H9 (cell line): ENCODE measurements at regions not wholly inside any gene's neighbourhood (a gene's known extent, or its start where the extent isn't known, plus 50 kb on each side); places are given as distances from the start of the nearest gene placed in this dataset.

Source experiments
- DNase-seq: peaks from one replicate; pipeline ENCODE4 v3.0.0-alpha.2; 2017
- H2AFZ ChIP-seq: one replicate; pipeline ENCODE4 v1.6.1; 2013; ENCODE audit warnings: mild to moderate bottlenecking, low read length, control low read depth, moderate library complexity
- H2AK5ac ChIP-seq: 2 replicates; pipeline ENCODE4 v1.6.1; 2013; ENCODE audit warnings: low read length, control low read depth, mixed read lengths; ENCODE audit not compliant: insufficient read length
- H2BK120ac ChIP-seq: one replicate; pipeline ENCODE4 v1.6.1; 2013; ENCODE audit warnings: low read depth, mild to moderate bottlenecking, low read length, control low read depth, inconsistent platforms; ENCODE audit not compliant: poor library complexity, severe bottlenecking
- H2BK12ac ChIP-seq: 2 replicates; pipeline ENCODE4 v1.6.1; 2013; ENCODE audit warnings: low read length, control low read depth, mixed read lengths, low read depth; ENCODE audit not compliant: insufficient read length
- H2BK15ac ChIP-seq: 2 replicates; pipeline ENCODE4 v1.6.1; 2013; ENCODE audit warnings: low read depth, low read length, control low read depth
- H2BK20ac ChIP-seq: one replicate; pipeline ENCODE4 v1.6.1; 2013; ENCODE audit warnings: low read depth, mild to moderate bottlenecking, low read length, control low read depth, inconsistent platforms; ENCODE audit not compliant: poor library complexity, severe bottlenecking
- H2BK5ac ChIP-seq: 2 replicates; pipeline ENCODE4 v1.6.1; 2013; ENCODE audit warnings: low read length, control low read depth, mixed read lengths; ENCODE audit not compliant: insufficient read length
- H3K14ac ChIP-seq: 2 replicates; pipeline ENCODE4 v1.6.1; 2013; ENCODE audit warnings: low read length, control low read depth; ENCODE audit not compliant: insufficient read depth
- H3K18ac ChIP-seq: 2 replicates; pipeline ENCODE4 v1.6.1; 2013; ENCODE audit warnings: low read depth, mild to moderate bottlenecking, mixed read lengths, low read length, control low read depth; ENCODE audit not compliant: insufficient read length
- H3K23ac ChIP-seq: 2 replicates; pipeline ENCODE4 v1.6.1; 2013; ENCODE audit warnings: low read length, control low read depth, mixed read lengths, low read depth; ENCODE audit not compliant: insufficient read length
- H3K23me2 ChIP-seq: 2 replicates; pipeline ENCODE4 v1.6.1; 2013; ENCODE audit warnings: low read depth, mild to moderate bottlenecking, mixed read lengths, low read length, control low read depth; ENCODE audit not compliant: insufficient read length, poor library complexity, severe bottlenecking
- H3K27ac ChIP-seq: 2 replicates; pipeline ENCODE4 v1.5.1; 2013; ENCODE audit warnings: low read length, control low read depth, mixed read lengths, low read depth; ENCODE audit not compliant: insufficient read length
- H3K27me3 ChIP-seq: 2 replicates; pipeline ENCODE4 v1.6.1; 2013; ENCODE audit warnings: low read length, control low read depth, inconsistent platforms; ENCODE audit not compliant: insufficient read depth
- H3K4ac ChIP-seq: 2 replicates; pipeline ENCODE4 v1.6.1; 2013; ENCODE audit warnings: low read depth, mild to moderate bottlenecking, control low read depth, inconsistent platforms, low read length, moderate library complexity
- H3K4me1 ChIP-seq: 2 replicates; pipeline ENCODE4 v1.6.1; 2013; ENCODE audit warnings: low read length, control low read depth, inconsistent platforms; ENCODE audit not compliant: insufficient read depth
- H3K4me2 ChIP-seq: 2 replicates; pipeline ENCODE4 v1.6.1; 2013; ENCODE audit warnings: low read length, control low read depth, mixed read lengths; ENCODE audit not compliant: insufficient read length, insufficient read depth
- H3K56ac ChIP-seq: 2 replicates; pipeline ENCODE4 v1.6.1; 2013; ENCODE audit warnings: low read depth, mild to moderate bottlenecking, mixed read lengths, low read length, control low read depth; ENCODE audit not compliant: insufficient read length
- H3K79me1 ChIP-seq: 2 replicates; pipeline ENCODE4 v1.6.1; 2013; ENCODE audit warnings: low read depth, mild to moderate bottlenecking, moderate library complexity, low read length, control low read depth, inconsistent platforms; ENCODE audit not compliant: insufficient read depth, poor library complexity, severe bottlenecking
- H3K79me2 ChIP-seq: 2 replicates; pipeline ENCODE4 v1.6.1; 2013; ENCODE audit warnings: low read length, control low read depth, inconsistent platforms; ENCODE audit not compliant: insufficient read depth
- H3K9ac ChIP-seq: 2 replicates; pipeline ENCODE4 v1.6.1; 2013; ENCODE audit warnings: low read length, control low read depth, mixed read lengths; ENCODE audit not compliant: insufficient read length; ENCODE audit errors: extremely low read depth
- H3K9me3 ChIP-seq: one replicate; pipeline ENCODE4 v1.6.1; 2013; ENCODE audit warnings: low read depth, low read length, inconsistent platforms; ENCODE audit not compliant: control insufficient read depth
- H3T11ph ChIP-seq: one replicate; pipeline ENCODE4 v1.6.1; 2013; ENCODE audit warnings: mild to moderate bottlenecking, low read length, control low read depth, inconsistent platforms
- H4K20me1 ChIP-seq: one replicate; pipeline ENCODE4 v1.6.1; 2013; ENCODE audit not compliant: control insufficient read depth, insufficient read length, insufficient read depth
- H4K5ac ChIP-seq: 2 replicates; pipeline ENCODE4 v1.6.1; 2013; ENCODE audit warnings: low read depth, mild to moderate bottlenecking, mixed read lengths, low read length, control low read depth; ENCODE audit not compliant: insufficient read length
- H4K8ac ChIP-seq: replicated peaks from 2 replicates; pipeline ENCODE4 v1.6.1; 2013; ENCODE audit warnings: low read length, control low read depth, mixed read lengths, low read depth; ENCODE audit not compliant: insufficient read length
- H4K91ac ChIP-seq: 2 replicates; pipeline ENCODE4 v1.6.1; 2013; ENCODE audit warnings: low read depth, mild to moderate bottlenecking, moderate library complexity, mixed read lengths, low read length, control low read depth; ENCODE audit not compliant: insufficient read length
- H3K27ac Mint-ChIP-seq, 3 experiments: 2 replicates in 2 of 3; 3 replicates in 1 of 3; pipeline ENCODE4 v1.8.0; 2020 to 2021; ENCODE audit warnings: mixed read lengths in 3 of 3, mild to moderate bottlenecking in 1 of 3, moderate library complexity in 1 of 3
- H3K27me3 Mint-ChIP-seq: 2 replicates; pipeline ENCODE4 v1.8.0; 2021; ENCODE audit warnings: low read depth, mild to moderate bottlenecking, moderate library complexity, mixed read lengths
- H3K36me3 Mint-ChIP-seq, 3 experiments: 2 replicates in 2 of 3; 3 replicates in 1 of 3; pipeline ENCODE4 v1.8.0; 2020 to 2021; ENCODE audit warnings: low read depth in 3 of 3, mixed read lengths in 3 of 3; ENCODE audit not compliant: insufficient read depth in 1 of 3
- H3K4me1 Mint-ChIP-seq, 2 experiments: 2 replicates each; pipeline ENCODE4 v1.8.0; 2020; ENCODE audit warnings: mixed read lengths in 2 of 2
- H3K4me3 Mint-ChIP-seq, 2 experiments: 2 replicates in 1 of 2; 3 replicates in 1 of 2; pipeline ENCODE4 v1.8.0; 2020 to 2021; ENCODE audit warnings: mild to moderate bottlenecking in 2 of 2, mixed read lengths in 2 of 2, moderate library complexity in 1 of 2
- H3K9me3 Mint-ChIP-seq, 2 experiments: 2 replicates in 1 of 2; 3 replicates in 1 of 2; pipeline ENCODE4 v1.8.0; 2020; ENCODE audit warnings: mild to moderate bottlenecking in 2 of 2, mixed read lengths in 2 of 2, moderate library complexity in 1 of 2
- WGBS: extraction: QIAGEN DNeasy Blood & Tissue Kit; methylation state at CpG from one replicate; pipeline ENCODE4 v1.1.7; 2013; ENCODE audit warnings: missing lambda C conversion rate, low lambda C conversion rate, mixed read lengths; ENCODE audit not compliant: insufficient read length; ENCODE audit errors: extremely low coverage; 5-methylcytosine and 5-hydroxymethylcytosine counted together
- TF ChIP-seq, protein P1 (sequence below): fragments of 200-600 bp; sonication (generic); conservative IDR thresholded peaks from 3 replicates; pipeline ENCODE4 v1.8.0; 2021; ENCODE audit warnings: antibody characterized with exemption, mild to moderate bottlenecking

DNA sequence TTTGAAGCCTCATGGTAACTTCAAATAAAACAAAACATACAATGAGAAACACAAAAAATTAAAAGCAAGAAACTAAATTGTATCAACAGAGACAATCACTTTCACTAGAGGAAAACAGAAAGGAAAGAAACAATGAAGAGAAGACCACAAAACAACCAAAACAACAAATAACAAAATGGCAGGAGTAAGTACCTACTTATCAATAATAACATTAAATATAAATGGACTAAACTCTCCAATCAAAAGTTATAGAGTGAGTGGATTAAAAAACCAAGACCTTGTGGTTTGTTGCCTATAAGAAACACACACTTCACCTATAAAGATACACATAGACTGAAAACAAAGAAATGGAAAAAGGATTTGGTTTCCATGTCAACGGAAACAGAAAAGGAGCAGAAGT lies 830.1 kb upstream of the TMEFF2 start:
- Mint-ChIP-seq H3K36me3 (peaks cover 15 to 32% (median 19%) of the 10 kb centered on the region in 3 experiments), H3K4me1 (peaks cover 0 to 3% of the 10 kb centered on the region in 2 experiments; a peak in 1 of 4 replicates), H3K9me3 (peaks cover 29 to 30% of the 10 kb centered on the region in 2 experiments), H3K4me3 (no peak overlapping the region), H3K27ac (no peak overlapping the region), H3K27me3 (peaks cover 1% of the 10 kb centered on the region; the same call in 1 of the 2 replicates)
- H3K4ac ChIP-seq: no peak overlapping the region
- H3K79me1 ChIP-seq: no peaks in the 10 kb centered on the region
- H3K23me2 ChIP-seq: no peaks in the 10 kb centered on the region
- no peaks in the 10 kb centered on the region for H3K27me3 ChIP-seq
- H3K14ac ChIP-seq: no peak overlapping the region
- H3K56ac ChIP-seq: no peak overlapping the region
- H2BK15ac ChIP-seq: no peak overlapping the region
- DNase-seq: no peak
- H3K4me1 ChIP-seq: no peaks in the 10 kb centered on the region
- no peak overlapping the region for H2BK20ac ChIP-seq
- H3K9ac ChIP-seq: no peak overlapping the region
- H4K5ac ChIP-seq: no peak overlapping the region
- WGBS: no CpG with 5 or more reads among the region's 1 CpG
- TF ChIP-seq, protein P1, sequence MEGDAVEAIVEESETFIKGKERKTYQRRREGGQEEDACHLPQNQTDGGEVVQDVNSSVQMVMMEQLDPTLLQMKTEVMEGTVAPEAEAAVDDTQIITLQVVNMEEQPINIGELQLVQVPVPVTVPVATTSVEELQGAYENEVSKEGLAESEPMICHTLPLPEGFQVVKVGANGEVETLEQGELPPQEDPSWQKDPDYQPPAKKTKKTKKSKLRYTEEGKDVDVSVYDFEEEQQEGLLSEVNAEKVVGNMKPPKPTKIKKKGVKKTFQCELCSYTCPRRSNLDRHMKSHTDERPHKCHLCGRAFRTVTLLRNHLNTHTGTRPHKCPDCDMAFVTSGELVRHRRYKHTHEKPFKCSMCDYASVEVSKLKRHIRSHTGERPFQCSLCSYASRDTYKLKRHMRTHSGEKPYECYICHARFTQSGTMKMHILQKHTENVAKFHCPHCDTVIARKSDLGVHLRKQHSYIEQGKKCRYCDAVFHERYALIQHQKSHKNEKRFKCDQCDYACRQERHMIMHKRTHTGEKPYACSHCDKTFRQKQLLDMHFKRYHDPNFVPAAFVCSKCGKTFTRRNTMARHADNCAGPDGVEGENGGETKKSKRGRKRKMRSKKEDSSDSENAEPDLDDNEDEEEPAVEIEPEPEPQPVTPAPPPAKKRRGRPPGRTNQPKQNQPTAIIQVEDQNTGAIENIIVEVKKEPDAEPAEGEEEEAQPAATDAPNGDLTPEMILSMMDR: no peak
- no peak overlapping the region for H3K23ac ChIP-seq
- H2AK5ac ChIP-seq: no peak overlapping the region
- H3K27ac ChIP-seq: no peak overlapping the region
- H3K18ac ChIP-seq: no peak overlapping the region
- no peak overlapping the region for H2BK12ac ChIP-seq
- no peak overlapping the region for H3K4me2 ChIP-seq
- H2AFZ ChIP-seq: no peak overlapping the region
- H4K91ac ChIP-seq: no peak overlapping the region
- no peaks in the 10 kb centered on the region for H3K79me2 ChIP-seq
- no peak overlapping the region for H3T11ph ChIP-seq
- H3K9me3 ChIP-seq: no peaks in the 10 kb centered on the region
- no peaks in the 10 kb centered on the region for H4K20me1 ChIP-seq
- H2BK5ac ChIP-seq: no peak overlapping the region
- no peak overlapping the region for H4K8ac ChIP-seq
- H2BK120ac ChIP-seq: no peak overlapping the region
